Mesenchymal stem cell (in vitro differentiated cells and primary cell): ENCODE measurements at regions not wholly inside any gene's neighbourhood (a gene's known extent, or its start where the extent isn't known, plus 50 kb on each side); places are given as distances from the start of the nearest gene placed in this dataset.

ENCODE experiments used
- DNase-seq: peaks from one replicate; pipeline ENCODE4 v3.0.0-alpha.2; 2013
- H2AFZ ChIP-seq: one replicate; pipeline ENCODE4 v1.6.1; 2013; ENCODE audit warnings: low read depth, mild to moderate bottlenecking, control low read depth, inconsistent platforms, low read length, moderate library complexity
- H2AK5ac ChIP-seq: 2 replicates; pipeline ENCODE4 v1.6.1; 2013; ENCODE audit warnings: low read length, moderate library complexity, mild to moderate bottlenecking, inconsistent platforms; ENCODE audit not compliant: severe bottlenecking
- H2BK120ac ChIP-seq: one replicate; pipeline ENCODE4 v1.6.1; 2013; ENCODE audit warnings: low read depth, mild to moderate bottlenecking, inconsistent platforms, low read length, moderate library complexity
- H2BK12ac ChIP-seq, 2 experiments: one replicate each; pipeline ENCODE4 v1.6.1; 2013; ENCODE audit warnings: inconsistent platforms in 2 of 2, low read length in 2 of 2, mild to moderate bottlenecking in 2 of 2, moderate library complexity in 2 of 2, control low read depth in 1 of 2
- H2BK15ac ChIP-seq: one replicate; pipeline ENCODE4 v1.6.1; 2013; ENCODE audit warnings: mild to moderate bottlenecking, low read depth, inconsistent platforms; ENCODE audit not compliant: poor library complexity, severe bottlenecking
- H2BK5ac ChIP-seq: 2 replicates; pipeline ENCODE4 v1.6.1; 2013; ENCODE audit warnings: low read depth, mild to moderate bottlenecking, low read length, control low read depth, inconsistent platforms; ENCODE audit not compliant: poor library complexity, severe bottlenecking
- H3K14ac ChIP-seq, 2 experiments: one replicate each; pipeline ENCODE4 v1.6.1; 2013; ENCODE audit warnings: inconsistent platforms in 2 of 2, low read length in 2 of 2, control low read depth in 1 of 2, mild to moderate bottlenecking in 1 of 2, moderate library complexity in 1 of 2
- H3K18ac ChIP-seq, 2 experiments: one replicate each; pipeline ENCODE4 v1.6.1; 2013; ENCODE audit warnings: inconsistent platforms in 2 of 2, low read length in 2 of 2, control low read depth in 1 of 2, low read depth in 1 of 2, mild to moderate bottlenecking in 1 of 2
- H3K23ac ChIP-seq, 2 experiments: one replicate each; pipeline ENCODE4 v1.6.1; 2013; ENCODE audit warnings: inconsistent platforms in 2 of 2, low read length in 2 of 2, mild to moderate bottlenecking in 2 of 2, moderate library complexity in 2 of 2, control low read depth in 1 of 2
- H3K27ac ChIP-seq: 2 replicates; pipeline ENCODE4 v1.5.1; 2013; ENCODE audit warnings: mild to moderate bottlenecking, moderate library complexity, low read length, control low read depth, inconsistent platforms; ENCODE audit not compliant: poor library complexity, severe bottlenecking
- H3K27me3 ChIP-seq, 2 experiments: 2 replicates each; pipeline versions ENCODE4 v1.6.1 to v1.7.0; 2013; ENCODE audit warnings: low read length in 2 of 2, mild to moderate bottlenecking in 2 of 2, moderate library complexity in 2 of 2, control low read depth in 1 of 2, inconsistent platforms in 1 of 2; ENCODE audit not compliant: control insufficient read depth in 1 of 2, insufficient read depth in 1 of 2
- H3K36me3 ChIP-seq, 2 experiments: 2 replicates each; pipeline versions ENCODE4 v1.6.1 to v1.7.0; 2013; ENCODE audit warnings: low read length in 2 of 2, control low read depth in 1 of 2, inconsistent platforms in 1 of 2, low read depth in 1 of 2, mild to moderate bottlenecking in 1 of 2; ENCODE audit not compliant: insufficient read depth in 2 of 2, control insufficient read depth in 1 of 2
- H3K4ac ChIP-seq, 2 experiments: one replicate each; pipeline ENCODE4 v1.6.1; 2013; ENCODE audit warnings: inconsistent platforms in 2 of 2, low read length in 2 of 2, mild to moderate bottlenecking in 2 of 2, moderate library complexity in 2 of 2, control low read depth in 1 of 2, low read depth in 1 of 2
- H3K4me1 ChIP-seq: 2 replicates; pipeline ENCODE4 v1.6.1; 2013; ENCODE audit warnings: low read depth, low read length, control low read depth; ENCODE audit not compliant: control insufficient read depth, insufficient read depth
- H3K4me2 ChIP-seq: 2 replicates; pipeline ENCODE4 v1.6.1; 2013; ENCODE audit warnings: low read length, mild to moderate bottlenecking, inconsistent platforms; ENCODE audit not compliant: poor library complexity, severe bottlenecking
- H3K4me3 ChIP-seq, 2 experiments: 2 replicates each; pipeline versions ENCODE4 v1.5.1 to v1.7.0; 2013; ENCODE audit warnings: low read length in 2 of 2, mild to moderate bottlenecking in 2 of 2, control low read depth in 1 of 2, low read depth in 1 of 2; ENCODE audit not compliant: insufficient read depth in 1 of 2
- H3K79me1 ChIP-seq: replicated peaks from 2 replicates; pipeline ENCODE4 v1.6.1; 2013; ENCODE audit warnings: mild to moderate bottlenecking, control low read depth, low read length, inconsistent platforms; ENCODE audit not compliant: poor library complexity, severe bottlenecking
- H3K9ac ChIP-seq: 2 replicates; pipeline ENCODE4 v1.7.0; 2013; ENCODE audit warnings: mild to moderate bottlenecking, low read length, moderate library complexity
- H3K9me3 ChIP-seq: 2 replicates; pipeline ENCODE4 v1.7.0; 2013; ENCODE audit warnings: mild to moderate bottlenecking, low read length; ENCODE audit not compliant: control insufficient read depth
- H4K8ac ChIP-seq: one replicate; pipeline ENCODE4 v1.6.1; 2013; ENCODE audit warnings: inconsistent platforms, mild to moderate bottlenecking, low read length, moderate library complexity
- H4K91ac ChIP-seq: one replicate; pipeline ENCODE4 v1.6.1; 2013; ENCODE audit warnings: mild to moderate bottlenecking, low read length, inconsistent platforms
- WGBS: methylation state at CpG from one replicate; pipeline ENCODE4 v1.1.7; 2013; ENCODE audit warnings: mixed read lengths; 5-methylcytosine and 5-hydroxymethylcytosine counted together

- no peak overlapping the region for H3K23ac ChIP-seq
- no peaks in the 10 kb centered on the region for H3K36me3 ChIP-seq
- H3K9ac ChIP-seq, result no peak overlapping the region
- DNase-seq, result no peak
- H3K27me3 ChIP-seq, result no peaks in the 10 kb centered on the region
- H2BK120ac ChIP-seq, result no peak overlapping the region
- no peaks in the 10 kb centered on the region for H3K79me1 ChIP-seq
- no peak overlapping the region for H4K91ac ChIP-seq
- H3K4ac ChIP-seq, result no peak overlapping the region
- no peak overlapping the region for H2BK12ac ChIP-seq
- no peak overlapping the region for H3K18ac ChIP-seq
- no peaks in the 10 kb centered on the region for H3K4me1 ChIP-seq
- no peak overlapping the region for H2AFZ ChIP-seq
- H3K9me3 ChIP-seq, result peaks cover 31% of the 10 kb centered on the region
- H2AK5ac ChIP-seq, result no peak overlapping the region
- no peak overlapping the region for H2BK5ac ChIP-seq
- H2BK15ac ChIP-seq, result no peak overlapping the region
- H3K14ac ChIP-seq, result no peak overlapping the region
- no peak overlapping the region for H3K27ac ChIP-seq
- no peak overlapping the region for H4K8ac ChIP-seq
- no peak overlapping the region for H3K4me3 ChIP-seq
- no peak overlapping the region for H3K4me2 ChIP-seq
These were observed 1097.2 kb upstream of the RAG2 start for GRCh38 chr11:37695283-37695682.

- DNase-seq, result no peak
- H3K27me3 ChIP-seq, result no peaks in the 10 kb centered on the region
- H2BK12ac ChIP-seq, result no peak overlapping the region
- H2BK15ac ChIP-seq, result no peak overlapping the region
- no peak overlapping the region for H3K9ac ChIP-seq
- 93% methylated on average over 2 of the region's 2 CpGs for WGBS
- no peak overlapping the region for H4K8ac ChIP-seq
- H3K4me1 ChIP-seq, result no peaks in the 10 kb centered on the region
- H3K23ac ChIP-seq, result no peak overlapping the region
- no peak overlapping the region for H4K91ac ChIP-seq
- no peak overlapping the region for H3K4me2 ChIP-seq
- no peak overlapping the region for H2AFZ ChIP-seq
- no peak overlapping the region for H2AK5ac ChIP-seq
- no peak overlapping the region for H3K27ac ChIP-seq
- no peak overlapping the region for H3K14ac ChIP-seq
- peaks cover 16% of the 10 kb centered on the region for H3K9me3 ChIP-seq
- H2BK120ac ChIP-seq, result no peak overlapping the region
- H2BK5ac ChIP-seq, result no peak overlapping the region
- H3K4me3 ChIP-seq, result no peak overlapping the region
- no peaks in the 10 kb centered on the region for H3K79me1 ChIP-seq
- no peak overlapping the region for H3K4ac ChIP-seq
- no peak overlapping the region for H3K18ac ChIP-seq
- H3K36me3 ChIP-seq, result no peaks in the 10 kb centered on the region
These were observed 1091.9 kb upstream of the RAG2 start for GRCh38 chr11:37689951-37690350.

DNA sequence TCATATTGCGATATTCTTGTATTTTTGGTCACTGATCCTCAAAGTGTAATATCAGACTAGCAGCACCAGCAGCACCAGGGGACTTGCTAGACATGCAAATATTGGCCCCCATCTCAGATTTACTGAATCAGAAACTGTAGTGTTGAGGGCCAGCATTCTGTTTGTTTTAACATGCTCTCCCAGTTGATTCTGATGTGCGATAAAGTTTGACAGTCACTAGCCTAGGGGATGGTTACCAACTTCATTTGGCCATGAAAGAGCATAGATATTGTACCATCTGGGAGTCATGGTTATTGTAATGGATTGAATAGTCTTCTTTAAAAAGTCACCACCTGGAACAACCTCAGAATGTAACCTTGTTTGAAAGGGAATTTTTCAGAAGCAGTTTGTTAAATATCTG lies 1090.4 kb upstream of the RAG2 start:
- DNase-seq, result no peak
- no peak overlapping the region for H2AFZ ChIP-seq
- H3K4me1 ChIP-seq, result no peaks in the 10 kb centered on the region
- H3K79me1 ChIP-seq, result no peaks in the 10 kb centered on the region
- 50% methylated on average over 2 of the region's 2 CpGs for WGBS
- H3K9ac ChIP-seq, result no peak overlapping the region
- H3K4me2 ChIP-seq, result no peak overlapping the region
- no peaks in the 10 kb centered on the region for H3K36me3 ChIP-seq
- H4K91ac ChIP-seq, result no peak overlapping the region
- H3K14ac ChIP-seq, result no peak overlapping the region
- peaks cover 4% of the 10 kb centered on the region for H3K9me3 ChIP-seq
- no peak overlapping the region for H3K18ac ChIP-seq
- no peaks in the 10 kb centered on the region for H3K27me3 ChIP-seq
- H2BK15ac ChIP-seq, result no peak overlapping the region
- no peak overlapping the region for H3K27ac ChIP-seq
- no peak overlapping the region for H2BK120ac ChIP-seq
- no peak overlapping the region for H4K8ac ChIP-seq
- H3K23ac ChIP-seq, result no peak overlapping the region
- H2AK5ac ChIP-seq, result no peak overlapping the region
- H2BK5ac ChIP-seq, result no peak overlapping the region
- no peak overlapping the region for H2BK12ac ChIP-seq
- H3K4me3 ChIP-seq, result no peak overlapping the region
- H3K4ac ChIP-seq, result no peak overlapping the region

DNA sequence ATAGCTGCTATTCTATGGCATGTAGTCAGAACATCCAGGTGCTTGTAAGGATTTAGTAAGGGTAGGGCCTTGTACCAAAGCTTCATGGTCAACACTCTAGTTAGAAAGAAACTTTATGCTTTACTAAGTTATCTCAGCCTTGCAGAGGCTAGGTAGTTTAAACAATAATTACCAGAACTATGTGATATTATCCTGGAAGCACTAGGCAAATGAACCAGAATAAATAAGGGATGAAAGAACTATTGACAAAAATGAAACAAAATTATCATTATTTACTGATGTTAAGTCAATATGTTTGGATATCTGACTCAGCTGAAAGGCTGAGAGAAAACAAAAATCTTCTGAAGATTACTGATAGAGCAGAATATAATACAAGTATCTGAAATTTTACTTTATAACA lies 1089.1 kb upstream of the RAG2 start:
- Histone ChIP-seq H2AK5ac (no peak overlapping the region), H2BK120ac (no peak overlapping the region), H3K9ac (no peak overlapping the region), H3K4me3 (no peak overlapping the region), H3K4me2 (no peak overlapping the region), H3K27me3 (no peaks in the 10 kb centered on the region), H3K14ac (no peak overlapping the region), H4K8ac (no peak overlapping the region), H3K79me1 (no peaks in the 10 kb centered on the region), H2AFZ (no peak overlapping the region), H3K18ac (no peak overlapping the region), H3K4me1 (no peaks in the 10 kb centered on the region), H3K4ac (no peak overlapping the region), H3K9me3 (peaks cover 5% of the 10 kb centered on the region), H3K27ac (no peak overlapping the region), H2BK5ac (no peak overlapping the region), H3K36me3 (no peaks in the 10 kb centered on the region), H3K23ac (no peak overlapping the region), H2BK15ac (no peak overlapping the region), H2BK12ac (no peak overlapping the region), H4K91ac (no peak overlapping the region)
- no peak for DNase-seq
